ENCODE measurements at regions not wholly inside any gene's neighbourhood (a gene's known extent, or its start where the extent isn't known, plus 50 kb on each side); places are given as distances from the start of the nearest gene placed in this dataset.

- TF ChIP-seq CTCF (IDR thresholded peaks at IDR 0.05) (no peak), POLR2A (IDR thresholded peaks at IDR 0.05) (no peak)
Measured at GRCh38 chr12:42886160-42886559, 296.6 kb upstream of the PRICKLE1 start.

All from tibial nerve (tissue), 3 donors.